T-helper 1 cell treated with Interleukin-12 subunit alpha and Interleukin-12 subunit beta and Interleukin-4 antibody, amounts not matched to agents 30 ng/mL and 1 ng/mL, for 36 hours (primary cell): ENCODE measurements at regions not wholly inside any gene's neighbourhood (a gene's known extent, or its start where the extent isn't known, plus 50 kb on each side); places are given as distances from the start of the nearest gene placed in this dataset.

Experiments used
- intact Hi-C: fragments of 100-400 bp; cut with micrococcal nuclease; formaldehyde crosslinking; loops from one replicate; pipeline ENCODE4 v1.15.1; 2024

DNA sequence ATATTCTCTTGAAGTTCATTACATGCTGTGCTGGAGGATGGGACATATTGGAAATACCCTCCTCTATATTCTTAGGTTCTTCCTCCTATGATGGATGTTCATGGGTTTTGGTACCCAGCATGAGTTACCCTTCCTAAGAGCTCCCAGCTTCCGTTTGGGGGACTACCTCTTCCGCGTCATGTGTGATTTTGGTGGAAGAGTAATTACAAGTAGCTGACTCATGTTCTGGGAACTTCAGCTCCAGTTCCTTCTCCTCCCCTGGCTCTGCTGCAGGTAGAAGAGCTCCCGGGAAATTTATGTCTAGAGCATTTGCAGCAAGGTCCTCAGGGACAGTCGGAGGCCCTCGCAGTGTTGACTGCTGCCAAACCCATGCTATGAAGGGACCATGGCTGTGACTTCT lies 208.8 kb upstream of the IL12A start:
- intact Hi-C loops: no loop called here

GRCh38 chr3:159781867-159782266 lies 206.8 kb upstream of the IL12A start:
- intact Hi-C loops: no loop called here

GRCh38 chr3:159782724-159783421 lies 205.8 kb upstream of the IL12A start:
- intact Hi-C loops: no loop called here

GRCh38 chr3:159783780-159784742 lies 204.6 kb upstream of the IL12A start:
- intact Hi-C loops: no loop called here

GRCh38 chr3:159785273-159785708 lies 203.3 kb upstream of the IL12A start:
- intact Hi-C loops: no loop called here

GRCh38 chr3:159786489-159787177 lies 202.0 kb upstream of the IL12A start:
- intact Hi-C loops: no loop called here

DNA sequence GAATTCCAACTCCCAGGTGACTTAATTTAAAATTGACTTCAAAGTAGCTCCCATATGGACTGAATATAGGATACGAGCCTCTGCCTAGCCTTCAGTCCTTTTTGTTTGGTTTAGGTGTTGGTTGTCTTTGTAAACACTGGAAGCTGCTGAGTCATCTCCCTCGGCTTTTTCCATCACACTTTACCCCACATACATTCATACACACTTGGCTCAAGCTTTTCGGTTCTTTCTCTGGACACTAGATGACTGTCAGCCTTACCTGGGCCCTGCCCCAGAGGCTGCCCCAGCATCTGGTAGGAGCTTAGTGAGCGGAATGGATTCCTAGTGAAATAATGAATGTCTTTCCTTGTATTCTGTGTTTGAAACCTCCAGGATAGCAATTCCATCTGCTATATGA lies 201.5 kb upstream of the IL12A start:
- intact Hi-C loops: no loop called here

DNA sequence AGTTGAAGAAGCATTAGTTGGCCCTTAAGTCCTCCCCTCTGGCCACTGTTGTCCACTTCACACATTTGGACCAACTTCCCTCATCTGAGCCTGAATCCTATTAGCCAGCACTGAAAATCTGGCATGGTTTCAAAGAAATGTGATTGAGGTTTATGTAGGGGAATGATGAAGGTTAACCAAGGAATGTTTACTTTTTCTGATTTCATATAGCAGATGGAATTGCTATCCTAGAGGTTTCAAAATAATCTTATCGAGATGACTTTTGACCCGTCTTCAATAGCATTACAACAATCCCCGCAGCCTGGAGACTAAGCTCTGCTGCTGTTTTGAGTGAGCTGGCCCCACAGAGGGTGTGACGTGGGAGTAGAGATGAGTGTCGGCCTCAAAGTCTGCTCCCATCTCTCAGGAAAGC lies 200.8 kb upstream of the IL12A start:
- intact Hi-C loops: no loop called here

DNA sequence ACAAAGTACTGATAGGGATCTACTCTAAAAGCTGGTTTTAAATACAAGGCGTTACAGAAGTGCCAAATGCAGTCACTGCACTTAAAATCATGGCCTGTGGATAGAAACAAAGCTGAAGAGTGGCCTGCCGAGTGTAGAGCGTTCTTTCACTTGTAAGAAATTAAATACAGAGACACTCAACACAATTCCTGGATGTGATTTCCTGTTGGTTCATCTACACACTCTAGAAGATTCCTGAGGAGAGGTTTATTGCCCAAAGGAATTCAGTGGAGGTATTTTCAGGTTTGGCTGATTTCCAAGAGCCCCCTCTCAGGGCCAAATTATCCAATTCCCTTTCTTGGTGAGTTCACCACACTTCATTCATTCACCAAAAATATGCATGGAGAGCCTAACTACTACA lies 200.3 kb upstream of the IL12A start:
- intact Hi-C loops: no loop called here

DNA sequence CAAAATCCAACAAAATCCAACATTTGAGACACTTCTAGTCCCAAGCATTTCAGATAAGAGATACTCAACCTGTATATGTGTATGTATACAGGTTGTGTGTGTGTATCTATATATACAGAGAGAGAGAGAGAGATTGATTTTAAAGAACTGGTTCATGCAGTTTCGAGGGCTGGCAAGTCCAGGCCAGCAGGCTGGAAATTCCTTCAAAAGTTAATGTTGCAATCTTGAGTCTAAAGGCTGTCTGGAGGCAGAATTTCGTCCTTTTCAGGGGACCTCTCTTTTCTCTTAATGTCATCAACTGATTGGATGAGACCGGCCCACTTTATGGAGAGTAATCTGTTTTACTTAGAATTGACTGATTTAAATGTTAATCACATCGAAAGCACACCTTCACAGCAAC lies 199.6 kb upstream of the IL12A start:
- intact Hi-C loops: no loop called here

- intact Hi-C loops: no loop called here
These were observed 198.6 kb upstream of the IL12A start for GRCh38 chr3:159789742-159790635.

DNA sequence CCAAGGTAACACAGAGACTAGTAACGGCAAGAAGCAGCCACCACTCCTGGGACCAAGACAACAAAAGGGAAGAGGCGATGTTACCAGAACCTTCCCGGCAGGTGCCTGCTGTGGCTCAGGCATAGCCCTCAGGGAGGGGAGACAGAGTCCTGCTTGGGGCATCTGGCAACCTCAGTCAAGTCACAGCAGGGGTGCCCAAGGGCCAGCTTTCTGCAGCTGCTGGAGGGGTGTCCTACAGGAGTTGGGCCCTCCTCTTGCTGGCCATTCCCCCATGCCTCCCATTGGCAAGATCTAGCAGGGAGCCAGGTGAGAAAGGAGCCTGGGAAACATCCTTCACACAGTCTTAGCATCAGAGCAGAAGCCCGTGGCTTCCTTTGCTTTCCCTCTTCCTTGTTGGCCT lies 197.3 kb upstream of the IL12A start:
- intact Hi-C loops: no loop called here

DNA sequence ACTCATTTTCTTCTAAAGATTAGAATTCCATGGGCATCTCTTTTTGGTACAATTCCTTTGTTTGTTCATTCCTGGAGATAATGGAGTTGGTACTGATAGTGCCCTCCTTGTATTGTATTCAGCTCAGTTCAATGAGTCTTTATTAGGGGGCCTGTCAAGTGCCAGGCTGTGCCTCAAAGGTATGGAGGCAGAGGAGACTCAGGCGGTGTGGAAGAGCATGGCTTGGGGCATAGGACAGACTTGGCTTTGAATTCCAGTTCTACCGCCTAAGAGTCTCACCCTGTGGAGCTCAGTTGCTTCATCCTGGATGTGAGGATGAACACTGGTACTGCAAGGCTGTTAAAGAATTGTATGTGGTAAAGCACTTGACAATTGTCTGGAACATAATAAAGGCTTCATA lies 196.6 kb upstream of the IL12A start:
- intact Hi-C loops: no loop called here

DNA sequence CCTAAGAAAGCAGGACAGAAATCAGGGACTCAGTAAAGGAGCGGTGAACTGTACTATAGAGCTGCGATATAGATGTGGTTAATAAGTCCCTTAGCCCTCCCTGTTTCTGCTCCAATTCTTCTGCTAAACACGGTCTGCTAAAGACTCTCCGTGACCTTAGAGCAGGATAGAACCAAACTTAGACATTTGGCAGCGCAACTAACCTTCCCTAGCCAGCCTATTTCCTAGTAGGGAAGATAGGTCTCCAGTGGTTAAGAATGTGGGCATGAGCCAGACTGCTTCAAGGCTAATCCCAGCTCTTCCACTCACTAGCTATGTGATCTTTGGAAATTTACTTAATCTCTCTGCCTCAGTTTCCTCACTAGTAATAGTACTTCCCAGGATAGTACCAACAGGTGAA lies 193.6 kb upstream of the IL12A start:
- intact Hi-C loops: no loop called here

- intact Hi-C loops: no loop called here
These were observed 192.9 kb upstream of the IL12A start for GRCh38 chr3:159795681-159796175.

- intact Hi-C loops: no loop called here
These were observed 192.4 kb upstream of the IL12A start for GRCh38 chr3:159796226-159796625.

- intact Hi-C loops: no loop called here
These were observed 191.9 kb upstream of the IL12A start for GRCh38 chr3:159796744-159797143.

- intact Hi-C loops: no loop called here
These were observed 190.9 kb upstream of the IL12A start for GRCh38 chr3:159797771-159798170.

DNA sequence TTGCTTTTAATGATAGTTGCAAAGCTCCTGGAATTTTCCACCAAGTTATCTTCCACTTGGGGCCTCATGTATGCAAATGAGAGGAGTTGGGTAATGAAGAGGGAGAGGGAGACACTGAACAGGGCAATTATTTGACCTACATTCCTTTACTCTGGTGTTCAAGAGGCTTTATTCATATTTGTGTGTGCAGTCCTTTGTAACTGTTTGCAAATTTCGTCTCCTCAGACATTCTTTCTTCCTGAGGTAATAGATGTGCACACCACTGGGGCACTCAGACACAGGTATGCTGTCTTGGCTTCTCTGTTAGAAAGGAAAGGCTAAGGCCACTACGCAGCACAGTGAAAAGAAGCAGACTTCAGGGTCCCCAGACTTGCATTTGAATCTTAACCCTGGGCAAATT lies 189.7 kb upstream of the IL12A start:
- intact Hi-C loops: no loop called here

DNA sequence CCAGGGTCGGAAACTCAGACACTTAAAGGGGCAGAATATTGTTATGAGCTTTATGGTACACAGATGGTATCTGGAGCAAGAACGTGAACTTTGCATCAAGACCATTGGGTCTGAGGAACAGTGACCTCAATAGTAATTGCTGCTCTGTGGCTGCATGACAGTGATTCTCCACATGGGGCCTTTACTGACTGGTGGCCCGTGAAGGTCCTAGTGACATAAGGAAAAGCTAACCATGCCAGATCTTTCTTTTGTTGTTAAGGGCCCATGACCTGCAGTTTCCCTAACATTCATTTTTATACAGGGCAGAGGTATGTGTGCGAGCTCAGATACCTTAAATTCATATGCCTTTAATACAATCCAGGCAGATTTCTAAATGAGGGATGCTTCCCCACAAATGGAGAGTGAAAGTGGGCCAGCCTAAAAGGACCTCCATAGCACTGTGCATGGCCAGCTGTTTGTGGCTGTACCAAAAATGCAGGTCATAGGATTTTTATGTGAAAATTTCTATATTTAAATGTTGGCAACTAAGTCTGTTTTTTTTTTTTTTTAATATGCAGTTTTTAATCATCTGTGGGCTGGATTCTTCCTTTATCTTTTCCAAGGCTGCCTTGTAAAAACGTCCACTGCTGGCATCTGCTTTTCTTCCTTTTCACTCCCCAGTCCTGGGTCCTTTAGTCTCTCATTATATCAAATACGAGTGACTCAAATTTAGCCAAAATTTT lies 188.0 kb upstream of the IL12A start:
- intact Hi-C loops: no loop called here
